H54 (cell line): ENCODE measurements at regions not wholly inside any gene's neighbourhood (a gene's known extent, or its start where the extent isn't known, plus 50 kb on each side); places are given as distances from the start of the nearest gene placed in this dataset.

Experiments
- DNase-seq: peaks from one replicate; pipeline ENCODE4 v3.0.0; 2011; ENCODE audit warnings: low spot score, mixed read lengths; ENCODE audit not compliant: insufficient read length
- FAIRE-seq: peaks from 3 replicates; lab custom pipeline; 2011; peaks lifted over from hg19 to GRCh38; lab: Jason Lieb, UNC
- POLR2A ChIP-seq: IDR thresholded peaks from 2 replicates; pipeline ENCODE4 v1.6.1; 2011; ENCODE audit warnings: low read depth, mild to moderate bottlenecking, low read length

DNA sequence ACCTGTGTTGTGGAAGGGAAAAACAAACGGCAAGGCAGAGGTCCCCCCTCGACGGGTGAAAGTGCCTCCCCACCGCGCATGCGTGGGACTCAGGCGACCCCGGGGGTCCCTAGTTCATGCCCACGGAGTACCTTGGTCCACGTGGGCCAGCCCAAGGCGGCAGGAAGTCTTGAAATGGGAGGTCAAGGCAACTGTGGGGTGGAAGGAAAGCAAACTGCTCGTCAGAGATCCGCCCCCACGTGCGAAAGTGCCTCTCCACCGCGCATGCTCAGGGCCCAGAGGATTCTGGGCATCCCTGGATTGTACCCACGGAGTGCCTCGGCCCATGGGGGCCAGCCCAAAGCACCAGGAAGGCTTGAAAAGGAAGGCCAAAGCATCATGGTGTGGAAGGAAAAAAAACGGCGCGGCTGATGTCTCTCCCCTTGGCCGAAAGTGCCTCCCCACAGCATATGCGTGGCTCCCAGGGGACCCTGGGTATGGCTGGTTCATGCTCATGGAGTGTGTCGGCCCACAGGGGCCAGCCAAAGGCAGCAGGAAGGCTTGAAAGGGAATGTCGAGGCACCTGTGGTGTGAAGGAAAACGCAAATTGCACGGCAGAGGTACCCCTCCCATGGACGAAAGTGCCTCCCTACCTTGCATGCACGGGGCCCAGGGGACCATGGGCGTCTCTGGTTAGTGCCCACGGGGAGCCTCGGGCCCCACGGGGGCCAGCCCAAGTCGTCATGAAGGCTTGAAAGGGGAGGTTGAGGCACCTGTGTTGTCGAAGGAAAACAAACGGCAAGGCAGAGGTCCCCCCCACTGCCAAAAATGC is 369.7 kb downstream of the ALG10 start:
- FAIRE-seq (no peak), DNase-seq (no peak)
- TF ChIP-seq POLR2A: no peak

DNA sequence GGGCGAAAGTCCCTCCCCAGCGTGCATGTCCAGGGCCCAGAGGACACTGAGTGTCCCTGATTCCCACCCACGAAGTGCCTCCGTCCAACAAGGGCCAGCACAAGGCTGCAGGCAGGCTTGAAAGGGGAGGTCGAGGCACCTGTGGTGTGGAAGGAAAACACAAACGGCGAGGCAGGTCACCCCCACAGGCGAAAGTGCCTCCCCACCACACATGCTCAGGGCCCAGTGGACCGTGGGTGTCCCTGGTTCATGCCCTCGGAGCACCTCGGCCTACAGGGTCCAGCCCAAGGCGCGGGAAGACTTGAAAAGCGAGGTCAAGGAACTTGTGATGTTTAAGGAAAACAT is 370.4 kb downstream of the ALG10 start:
- DNase-seq (no peak), FAIRE-seq (no peak)

DNA sequence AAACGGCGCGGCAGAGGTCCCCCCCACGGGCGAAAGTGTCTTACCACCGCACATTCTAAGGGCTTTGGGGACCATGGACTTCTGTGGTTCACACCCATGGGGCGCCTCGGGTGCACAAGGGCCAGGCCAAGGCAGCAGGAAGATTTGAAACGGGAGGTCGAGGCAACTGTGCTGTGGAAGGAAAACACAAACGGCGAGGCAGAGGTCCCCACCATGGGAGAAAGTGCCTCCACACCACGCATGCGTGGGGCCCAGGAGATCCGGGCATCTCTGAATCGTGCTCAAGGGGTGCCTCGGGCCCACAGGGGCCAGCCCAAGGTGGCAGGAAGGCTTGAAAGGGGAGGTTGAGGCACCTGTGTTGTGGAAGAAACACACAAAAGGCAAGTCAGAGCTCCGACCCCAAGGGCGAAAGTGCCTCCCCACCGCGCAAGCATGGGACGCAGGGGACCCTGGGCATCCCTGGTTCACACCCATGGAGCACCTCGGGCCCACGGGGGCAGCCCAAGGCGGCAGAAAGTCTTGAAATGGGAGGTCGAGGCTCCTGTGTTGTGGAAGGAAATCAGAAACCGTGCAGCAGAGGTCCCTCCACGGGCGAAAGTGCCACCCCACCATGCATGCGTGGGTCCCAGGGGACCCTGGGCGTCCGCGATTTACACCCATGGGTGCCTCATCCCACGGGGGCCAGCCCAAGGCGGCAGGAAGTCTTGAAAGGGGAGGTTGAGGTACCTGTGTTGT is 371.0 kb downstream of the ALG10 start:
- FAIRE-seq (no peak), DNase-seq (no peak)
- no peak for TF ChIP-seq POLR2A

More for the DNA sequence above, 370.4 kb downstream of the ALG10 start:
- TF ChIP-seq POLR2A: no peak

DNA sequence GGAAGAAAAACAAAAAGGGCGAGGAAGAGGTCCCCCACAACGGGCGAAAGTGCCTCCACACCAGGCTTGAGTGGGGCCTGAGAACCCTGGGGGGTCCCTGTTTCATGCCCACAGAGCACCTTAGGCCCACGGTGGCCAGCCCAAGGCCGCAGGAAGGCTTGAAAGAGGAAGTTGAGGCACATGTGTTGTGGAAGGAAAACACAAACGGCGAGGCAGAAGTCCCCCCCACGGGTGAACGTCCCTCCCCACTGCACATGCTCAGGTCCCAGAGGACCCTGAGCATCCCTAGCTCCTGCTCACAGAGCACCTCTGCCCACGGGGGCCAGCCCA is 371.5 kb downstream of the ALG10 start:
- FAIRE-seq (no peak), DNase-seq (no peak)
- TF ChIP-seq POLR2A: no peak

DNA sequence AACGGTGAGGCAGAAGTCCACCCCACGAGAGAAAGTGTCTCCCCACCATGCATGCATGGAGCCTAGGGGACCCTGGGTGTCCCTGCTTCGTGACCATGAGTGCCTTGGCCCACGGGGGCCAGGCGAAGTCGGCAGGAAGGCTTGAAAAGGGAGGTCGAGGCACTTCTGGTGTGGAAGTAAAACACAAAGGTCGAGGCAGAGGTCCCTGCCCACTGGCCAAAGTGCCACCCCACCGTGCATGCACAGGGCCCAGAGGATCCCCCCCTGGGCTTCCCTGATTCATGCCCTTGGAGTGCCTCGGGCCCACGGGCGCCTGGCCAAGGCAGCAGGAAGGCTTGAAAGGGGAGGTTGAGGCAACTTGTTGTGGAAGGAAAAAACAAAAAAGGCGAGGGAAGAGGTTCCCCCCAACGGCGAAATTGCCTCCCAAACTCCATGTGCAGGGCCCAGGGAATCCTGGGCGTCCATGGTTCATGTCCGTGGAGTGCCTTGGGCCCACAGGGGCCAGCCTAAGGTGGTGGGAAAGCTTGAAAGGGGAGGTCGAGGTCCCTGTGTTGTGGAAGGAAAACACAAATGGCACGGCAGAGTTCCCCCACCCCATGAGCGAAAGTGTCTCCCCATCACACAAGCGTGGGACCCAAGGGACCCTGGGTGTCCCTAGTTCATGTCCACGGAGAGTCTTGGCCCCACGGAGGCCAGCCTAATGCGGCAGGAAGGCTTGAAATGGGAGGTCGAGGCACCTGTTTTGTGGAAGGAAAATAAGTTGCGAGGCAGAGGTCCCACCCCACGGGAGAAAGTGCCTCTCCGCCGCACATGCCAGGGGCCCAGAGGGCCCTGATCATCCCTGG is 372.1 kb downstream of the ALG10 start:
- FAIRE-seq: no peak
- no peak for TF ChIP-seq POLR2A
- DNase-seq: no peak

DNA sequence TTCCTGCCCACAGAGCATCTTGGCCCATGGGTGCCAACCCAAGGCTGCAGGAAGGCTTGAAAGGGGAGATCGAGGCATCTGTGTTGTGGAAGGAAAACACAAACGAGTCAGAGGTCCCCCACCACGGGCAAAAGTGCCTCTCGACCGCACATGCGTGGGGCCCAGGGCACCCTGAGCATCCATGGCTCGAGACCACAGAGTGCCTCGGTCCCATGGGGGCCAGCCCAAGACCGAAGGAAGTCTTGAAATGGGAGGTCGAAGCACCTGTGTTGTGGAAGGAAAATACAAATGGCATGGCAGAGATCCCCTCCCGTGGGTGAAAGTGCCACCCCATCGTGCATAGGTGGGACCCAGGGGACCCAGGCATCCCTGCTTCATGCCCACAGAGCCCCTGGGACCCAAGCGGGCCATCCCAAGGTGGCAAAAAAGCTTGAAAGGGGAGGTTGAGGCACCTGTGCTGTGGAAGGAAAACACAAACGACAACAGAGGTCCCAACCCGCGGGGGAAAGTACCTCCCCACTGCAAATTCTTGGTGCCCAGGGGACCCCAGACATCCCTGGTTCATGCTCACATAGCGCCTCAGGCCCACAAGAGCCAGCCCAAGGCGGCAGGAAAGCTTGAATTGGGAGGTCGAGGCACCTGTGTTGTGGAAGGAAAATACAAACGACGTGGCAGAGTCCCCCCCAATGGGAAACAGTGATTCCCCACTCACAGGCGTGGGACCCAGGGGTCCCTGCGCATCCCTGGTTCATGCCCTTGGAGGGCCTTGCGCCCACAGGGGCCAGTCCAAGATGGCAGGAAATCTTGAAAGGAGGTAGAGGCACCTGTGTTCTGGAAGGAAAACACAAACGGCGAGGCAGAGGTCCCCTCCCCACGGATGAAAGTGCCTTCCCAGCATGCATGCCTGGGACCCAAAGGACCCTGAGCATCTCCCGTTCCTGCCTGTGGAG is 373.0 kb downstream of the ALG10 start:
- no peak for TF ChIP-seq POLR2A
- no peak for FAIRE-seq
- no peak for DNase-seq

DNA sequence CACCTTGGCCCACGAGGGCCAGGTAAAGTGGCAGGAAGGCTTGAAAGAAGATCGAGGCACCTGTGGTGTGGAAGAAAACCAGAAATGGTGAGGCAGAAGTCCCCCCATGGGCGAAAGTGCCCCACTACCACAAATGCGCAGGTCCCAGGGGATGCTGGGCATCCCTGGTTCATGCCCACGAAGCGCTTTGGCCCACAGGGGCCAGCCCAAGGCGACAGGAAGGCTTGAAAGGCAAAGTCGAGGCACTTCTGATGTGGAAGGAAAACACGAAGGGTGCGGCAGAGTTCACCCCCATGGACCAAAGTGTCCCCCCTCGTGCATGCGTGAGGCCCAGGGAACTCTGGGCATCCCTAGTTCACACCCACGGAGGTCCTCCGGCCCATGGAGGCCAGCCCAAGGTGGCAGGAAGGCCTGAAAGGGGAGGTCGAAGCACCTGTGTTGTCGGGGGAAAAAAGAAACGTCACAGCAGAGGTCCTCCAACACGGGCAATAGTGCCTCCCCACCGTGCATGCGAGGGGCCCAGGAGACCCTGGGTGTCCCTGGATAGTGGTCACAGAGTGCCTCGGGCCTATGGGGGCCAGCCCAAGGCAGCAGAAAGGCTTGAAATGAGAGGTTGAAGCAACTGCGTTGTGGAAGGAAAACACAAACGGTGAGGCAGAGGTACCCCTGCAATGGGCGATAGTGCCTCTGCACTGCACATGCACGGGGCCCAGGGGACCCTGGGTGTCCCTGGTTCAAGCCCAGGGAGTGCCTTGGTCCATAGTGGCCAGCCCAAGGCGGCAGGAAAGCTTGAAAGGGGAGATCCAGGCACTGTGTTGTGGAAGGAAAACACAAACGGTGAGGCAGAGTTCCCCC is 373.9 kb downstream of the ALG10 start:
- TF ChIP-seq POLR2A: no peak
- FAIRE-seq: no peak
- no peak for DNase-seq

DNA sequence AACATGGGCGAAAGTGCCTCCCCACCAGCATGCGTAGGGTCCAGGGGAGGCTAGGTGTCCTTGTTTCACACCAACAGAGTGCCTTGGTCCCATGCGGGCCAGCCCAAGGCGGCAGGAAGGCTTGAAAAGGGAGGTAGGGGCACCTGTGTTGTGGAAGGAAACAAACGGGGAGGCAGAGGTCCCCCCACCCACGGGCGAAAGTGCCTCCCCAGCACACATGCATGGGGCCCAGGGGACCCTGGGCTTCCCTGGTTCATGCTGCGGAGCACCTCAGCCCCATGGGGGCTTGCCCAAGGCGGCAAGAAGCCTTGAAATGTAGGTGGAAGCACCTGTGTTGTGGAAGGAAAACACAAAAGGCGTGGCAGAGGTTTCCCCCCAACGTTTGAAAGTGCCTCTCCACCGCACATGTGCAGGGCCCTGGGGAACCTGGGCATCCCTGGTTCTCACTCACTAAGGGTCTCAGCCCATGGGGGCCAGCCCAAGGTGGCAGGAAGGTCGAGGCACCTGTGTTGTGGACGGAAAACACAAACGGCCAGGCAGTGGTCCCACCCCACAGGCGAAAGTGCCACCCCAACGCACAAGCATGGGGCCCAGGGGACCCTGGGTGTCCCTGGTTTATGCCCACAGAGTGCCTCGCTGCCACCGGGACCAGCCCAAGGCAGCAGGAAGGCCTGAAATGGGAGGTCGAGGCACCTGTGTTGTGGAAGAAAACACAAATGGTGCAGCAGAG is 374.7 kb downstream of the ALG10 start:
- FAIRE-seq: no peak
- no peak for TF ChIP-seq POLR2A
- no peak for DNase-seq

DNA sequence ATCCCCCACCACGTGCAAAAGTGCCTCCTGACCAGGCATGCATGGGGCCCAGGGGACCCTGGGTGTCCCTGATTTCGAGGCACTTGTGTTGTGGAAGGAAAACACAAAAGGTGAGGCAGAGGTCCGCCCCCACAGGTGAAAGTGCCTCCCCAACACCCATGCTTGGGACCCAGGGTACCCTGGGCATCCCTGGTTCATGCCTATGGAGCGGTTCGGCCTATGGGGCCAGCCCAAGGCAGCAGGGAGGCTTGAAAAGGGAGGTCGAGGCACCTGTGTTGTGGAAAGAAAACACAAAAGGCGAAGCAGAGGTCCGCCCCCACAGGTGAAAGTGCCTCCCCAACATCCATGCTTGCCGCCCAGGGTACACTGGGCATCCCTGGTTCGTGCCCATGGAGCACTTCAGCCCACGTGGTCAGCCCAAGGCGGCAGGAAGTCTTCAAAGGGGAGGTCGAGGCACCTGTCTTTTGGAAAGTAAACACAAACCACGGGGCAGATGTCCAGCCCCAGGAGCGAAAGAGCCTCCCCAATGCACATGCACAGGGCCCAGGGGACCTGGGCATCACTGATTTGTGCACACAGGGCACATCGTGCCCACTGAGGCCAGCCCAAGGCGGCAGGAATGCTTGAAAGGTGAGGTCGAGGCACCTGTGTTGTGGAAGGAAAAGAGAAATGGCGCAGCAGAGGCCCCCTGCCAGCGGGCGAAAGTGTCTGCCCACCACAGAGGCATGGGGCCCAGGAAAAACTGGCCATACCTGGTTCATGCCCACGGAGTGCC is 375.5 kb downstream of the ALG10 start:
- TF ChIP-seq POLR2A: no peak
- FAIRE-seq (no peak), DNase-seq (no peak)

DNA sequence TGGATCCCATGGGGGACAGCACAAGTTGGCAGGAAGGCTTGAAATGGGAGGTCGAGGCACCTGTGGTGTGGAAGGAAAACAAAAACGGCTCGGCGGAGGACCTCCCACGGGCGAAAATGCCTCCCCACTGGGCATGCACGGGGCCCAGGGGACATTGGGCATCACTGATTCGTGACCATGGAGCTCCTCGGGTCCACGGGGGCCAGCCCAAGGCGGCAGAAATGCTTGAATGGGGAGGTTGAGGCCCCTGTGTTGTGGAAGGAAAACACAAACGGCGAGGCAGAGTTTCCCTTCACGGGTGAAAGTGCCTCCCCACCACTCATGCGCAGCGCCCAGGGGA is 376.0 kb downstream of the ALG10 start:
- no peak for TF ChIP-seq POLR2A
- DNase-seq: no peak
- FAIRE-seq: no peak
